Nephron progenitor cell (in vitro differentiated cells): ENCODE measurements at regions not wholly inside any gene's neighbourhood (a gene's known extent, or its start where the extent isn't known, plus 50 kb on each side); places are given as distances from the start of the nearest gene placed in this dataset.

Experiments used
- DNase-seq: peaks from one replicate; pipeline ENCODE4 v3.0.0; 2021
- H3K27ac Mint-ChIP-seq: 2 replicates; pipeline ENCODE4 v1.8.0; 2021; ENCODE audit warnings: mild to moderate bottlenecking, moderate library complexity, mixed read lengths
- H3K27me3 Mint-ChIP-seq: 2 replicates; pipeline ENCODE4 v1.8.0; 2021; ENCODE audit warnings: mild to moderate bottlenecking, low read depth, mixed read lengths; ENCODE audit not compliant: poor library complexity
- H3K36me3 Mint-ChIP-seq: 2 replicates; pipeline ENCODE4 v1.8.0; 2021; ENCODE audit warnings: low read depth, mixed read lengths
- H3K4me1 Mint-ChIP-seq: 2 replicates; pipeline ENCODE4 v1.8.0; 2021; ENCODE audit warnings: mixed read lengths
- H3K4me3 Mint-ChIP-seq: 2 replicates; pipeline ENCODE4 v1.8.0; 2021; ENCODE audit warnings: mild to moderate bottlenecking, moderate library complexity, mixed read lengths
- H3K9me3 Mint-ChIP-seq: 2 replicates; pipeline ENCODE4 v1.8.0; 2021; ENCODE audit warnings: mild to moderate bottlenecking, moderate library complexity, mixed read lengths
- TF ChIP-seq, protein P1 (sequence below): fragments of 200-600 bp; sonication (generic); IDR thresholded peaks from 2 replicates; pipeline ENCODE4 v1.5.0; 2021; ENCODE audit warnings: antibody characterized with exemption

DNA sequence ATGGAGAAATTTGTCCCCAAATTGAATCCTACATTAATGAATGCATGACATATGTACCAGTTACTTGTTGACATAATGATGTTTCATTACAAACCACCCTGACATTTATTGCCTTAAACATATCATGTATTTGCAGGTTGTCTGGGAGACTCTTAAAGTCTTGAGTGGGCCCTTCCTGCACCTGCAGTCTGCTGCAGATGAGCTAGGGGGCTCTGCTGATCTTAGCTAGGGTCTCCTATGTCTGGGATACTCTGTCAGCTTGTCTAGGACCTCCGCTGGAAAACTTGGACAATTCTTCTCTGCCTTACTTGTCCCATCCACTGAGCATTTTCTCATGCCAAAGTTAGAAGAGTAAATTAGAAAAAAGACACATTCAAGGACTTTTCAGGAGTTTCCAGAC lies 581.6 kb downstream of the HAO1 start:
- Mint-ChIP-seq H3K27ac (no peak overlapping the region), H3K27me3 (no peaks in the 10 kb centered on the region), H3K4me1 (peaks cover 12% of the 10 kb centered on the region), H3K4me3 (no peak overlapping the region), H3K36me3 (no peaks in the 10 kb centered on the region), H3K9me3 (peaks cover 2% of the 10 kb centered on the region)
- TF ChIP-seq, protein P1, sequence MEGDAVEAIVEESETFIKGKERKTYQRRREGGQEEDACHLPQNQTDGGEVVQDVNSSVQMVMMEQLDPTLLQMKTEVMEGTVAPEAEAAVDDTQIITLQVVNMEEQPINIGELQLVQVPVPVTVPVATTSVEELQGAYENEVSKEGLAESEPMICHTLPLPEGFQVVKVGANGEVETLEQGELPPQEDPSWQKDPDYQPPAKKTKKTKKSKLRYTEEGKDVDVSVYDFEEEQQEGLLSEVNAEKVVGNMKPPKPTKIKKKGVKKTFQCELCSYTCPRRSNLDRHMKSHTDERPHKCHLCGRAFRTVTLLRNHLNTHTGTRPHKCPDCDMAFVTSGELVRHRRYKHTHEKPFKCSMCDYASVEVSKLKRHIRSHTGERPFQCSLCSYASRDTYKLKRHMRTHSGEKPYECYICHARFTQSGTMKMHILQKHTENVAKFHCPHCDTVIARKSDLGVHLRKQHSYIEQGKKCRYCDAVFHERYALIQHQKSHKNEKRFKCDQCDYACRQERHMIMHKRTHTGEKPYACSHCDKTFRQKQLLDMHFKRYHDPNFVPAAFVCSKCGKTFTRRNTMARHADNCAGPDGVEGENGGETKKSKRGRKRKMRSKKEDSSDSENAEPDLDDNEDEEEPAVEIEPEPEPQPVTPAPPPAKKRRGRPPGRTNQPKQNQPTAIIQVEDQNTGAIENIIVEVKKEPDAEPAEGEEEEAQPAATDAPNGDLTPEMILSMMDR, result peak; percentile 13
- peak; percentile 5 for DNase-seq

DNA sequence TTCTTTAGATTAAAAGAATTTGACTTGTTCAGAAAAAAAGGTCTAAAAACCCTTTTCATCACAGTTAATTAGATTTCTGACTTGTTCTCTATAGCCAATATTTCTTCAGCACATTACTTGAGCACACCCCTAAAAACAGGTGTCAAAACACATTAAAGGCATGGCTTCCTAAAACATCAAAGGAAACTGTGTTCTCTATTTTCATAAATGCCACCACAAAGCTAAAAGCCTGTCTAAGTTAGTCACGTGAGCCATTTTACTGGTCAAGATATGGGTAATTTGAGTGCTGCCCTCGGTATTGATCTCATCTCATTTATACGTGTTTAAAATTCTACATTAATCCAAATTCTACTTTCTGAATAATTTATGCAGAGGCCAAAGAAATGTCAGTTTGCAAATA lies 580.5 kb downstream of the HAO1 start:
- TF ChIP-seq, protein P1, result no peak
- peaks cover 7% of the 10 kb centered on the region for H3K9me3 Mint-ChIP-seq
- H3K27me3 Mint-ChIP-seq, result no peaks in the 10 kb centered on the region
- DNase-seq, result no peak
- H3K4me1 Mint-ChIP-seq, result peaks cover 12% of the 10 kb centered on the region
- no peak overlapping the region for H3K4me3 Mint-ChIP-seq
- no peak overlapping the region for H3K27ac Mint-ChIP-seq
- H3K36me3 Mint-ChIP-seq, result no peaks in the 10 kb centered on the region

DNA sequence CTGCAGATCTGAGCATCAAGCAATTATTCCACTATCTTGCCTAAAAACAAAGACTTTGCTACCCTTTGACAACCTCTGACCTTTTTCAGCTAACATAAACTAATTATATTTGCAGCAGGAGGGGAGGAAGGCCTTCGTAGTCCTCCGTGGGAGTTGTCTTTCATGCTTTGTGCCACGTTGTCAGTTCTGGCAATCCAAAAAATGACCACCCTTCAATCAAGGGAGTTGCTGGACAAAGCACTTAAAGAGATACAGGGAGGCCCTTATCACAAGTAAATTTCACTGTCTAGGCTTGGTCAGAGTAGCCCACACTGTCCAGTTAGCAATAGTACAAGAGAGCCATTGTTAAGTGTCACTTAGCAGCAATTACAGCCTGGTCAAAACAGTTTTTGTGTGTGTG lies 578.9 kb downstream of the HAO1 start:
- no peaks in the 10 kb centered on the region for H3K36me3 Mint-ChIP-seq
- H3K27ac Mint-ChIP-seq, result no peak overlapping the region
- DNase-seq, result no peak
- TF ChIP-seq, protein P1, result no peak
- no peak overlapping the region for H3K4me3 Mint-ChIP-seq
- H3K27me3 Mint-ChIP-seq, result no peaks in the 10 kb centered on the region
- peaks cover 12% of the 10 kb centered on the region for H3K4me1 Mint-ChIP-seq
- H3K9me3 Mint-ChIP-seq, result peaks cover 12% of the 10 kb centered on the region

DNA sequence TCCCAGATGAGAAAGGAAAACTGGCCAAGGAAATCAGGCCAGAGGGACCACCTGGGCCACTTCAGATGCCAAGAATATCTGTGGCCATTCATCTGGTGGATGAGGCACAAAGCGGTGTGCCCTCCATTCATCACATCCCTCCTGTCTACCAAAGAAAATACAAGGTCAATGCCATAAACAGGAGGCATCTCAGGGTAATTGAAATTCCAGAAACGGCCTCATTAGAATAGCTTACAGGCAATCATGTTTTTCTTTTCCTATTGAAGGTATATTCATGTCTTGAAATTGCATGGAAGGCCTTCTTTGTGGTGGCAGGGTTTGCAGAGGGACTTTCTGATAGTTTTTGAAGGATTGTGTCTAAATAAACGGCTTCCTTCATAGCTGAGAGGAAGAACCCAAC lies 578.3 kb downstream of the HAO1 start:
- Mint-ChIP-seq H3K27me3 (no peaks in the 10 kb centered on the region), H3K36me3 (no peaks in the 10 kb centered on the region), H3K4me1 (peaks cover 12% of the 10 kb centered on the region), H3K27ac (no peak overlapping the region), H3K4me3 (no peak overlapping the region), H3K9me3 (peaks cover 12% of the 10 kb centered on the region)
- no peak for DNase-seq
- TF ChIP-seq, protein P1, result no peak

DNA sequence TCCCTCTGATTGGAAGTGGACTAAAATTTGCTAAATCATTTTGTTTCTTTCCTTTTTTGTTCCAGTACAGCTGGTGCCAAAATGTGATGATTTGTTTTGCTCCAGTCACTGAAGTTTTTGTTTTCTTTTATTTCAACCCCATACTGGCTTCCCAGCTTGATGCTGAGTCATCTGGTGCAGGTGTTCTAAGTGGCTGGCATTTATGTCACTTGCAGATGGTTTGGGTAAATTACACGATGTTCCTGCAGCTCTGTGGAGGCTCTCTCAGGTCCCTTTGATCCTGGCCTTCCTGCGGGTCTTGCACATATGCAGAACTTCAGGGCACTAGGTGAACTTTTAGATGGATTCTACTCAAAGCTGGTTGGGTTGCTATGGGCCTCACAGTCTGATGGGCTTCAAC lies 577.7 kb downstream of the HAO1 start:
- no peak overlapping the region for H3K27ac Mint-ChIP-seq
- no peak overlapping the region for H3K4me3 Mint-ChIP-seq
- DNase-seq, result no peak
- H3K9me3 Mint-ChIP-seq, result peaks cover 12% of the 10 kb centered on the region
- no peaks in the 10 kb centered on the region for H3K36me3 Mint-ChIP-seq
- H3K27me3 Mint-ChIP-seq, result no peaks in the 10 kb centered on the region
- H3K4me1 Mint-ChIP-seq, result peaks cover 12% of the 10 kb centered on the region
- TF ChIP-seq, protein P1, result no peak

DNA sequence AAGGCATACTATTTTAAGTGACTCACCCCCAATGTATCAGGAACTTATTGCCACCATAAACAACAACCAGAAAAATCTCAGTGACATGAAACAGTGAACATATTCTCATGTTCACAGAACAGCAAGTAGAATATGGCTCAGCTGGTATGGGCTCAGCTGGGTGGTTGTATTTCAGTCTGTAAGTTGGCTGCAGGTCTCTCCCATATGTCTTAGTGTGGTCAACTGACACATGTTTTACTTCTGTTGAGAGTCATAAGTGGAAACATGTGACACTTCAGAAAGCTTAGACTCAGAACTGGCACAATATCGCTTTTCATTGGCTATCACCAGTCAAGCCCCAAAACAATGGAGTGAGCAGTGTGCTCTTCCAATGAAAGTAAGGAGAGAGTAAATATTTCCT lies 574.1 kb downstream of the HAO1 start:
- Mint-ChIP-seq H3K4me1 (peaks cover 6% of the 10 kb centered on the region), H3K27me3 (peaks cover 3% of the 10 kb centered on the region), H3K36me3 (no peaks in the 10 kb centered on the region), H3K4me3 (no peak overlapping the region), H3K9me3 (peaks cover 12% of the 10 kb centered on the region), H3K27ac (no peak overlapping the region)
- no peak for DNase-seq
- TF ChIP-seq, protein P1, result no peak
